SK-N-SH (cell line): ENCODE measurements at regions not wholly inside any gene's neighbourhood (a gene's known extent, or its start where the extent isn't known, plus 50 kb on each side); places are given as distances from the start of the nearest gene placed in this dataset.

Experiments
- EZH2phosphoT487 ChIP-seq: fragments of 200-600 bp; sonication (generic); IDR thresholded peaks from 2 replicates; pipeline ENCODE4 v1.6.1; 2017; ENCODE audit warnings: low read depth, mixed run types, mild to moderate bottlenecking, antibody characterized with exemption, moderate library complexity, borderline replicate concordance
- FOSL2 ChIP-seq: IDR thresholded peaks from 2 replicates; pipeline ENCODE4 v1.4.0; 2012; ENCODE audit warnings: low read depth, mild to moderate bottlenecking, moderate library complexity, borderline replicate concordance
- POLR2AphosphoS5 ChIP-seq: IDR thresholded peaks from 2 replicates; pipeline ENCODE4 v1.6.1; 2012; ENCODE audit warnings: low read depth, low read length
- RCOR1 ChIP-seq: fragments of 150-350 bp; IDR thresholded peaks from 2 replicates; pipeline ENCODE4 v1.6.1; 2017; ENCODE audit warnings: antibody characterized with exemption, low read length
- SIN3A ChIP-seq: IDR thresholded peaks from 2 replicates; pipeline ENCODE4 v1.6.1; 2012; ENCODE audit warnings: low read depth, mild to moderate bottlenecking, low read length, moderate library complexity, borderline replicate concordance
- TEAD4 ChIP-seq: IDR thresholded peaks from 2 replicates; pipeline ENCODE4 v1.4.0; 2012; ENCODE audit warnings: mild to moderate bottlenecking, borderline replicate concordance; ENCODE audit not compliant: insufficient read depth
- TF ChIP-seq, protein P1 (sequence below): fragments of 200-600 bp; sonication (generic); IDR thresholded peaks from 2 replicates; pipeline ENCODE4 v1.6.1; 2017; ENCODE audit warnings: antibody characterized with exemption, mild to moderate bottlenecking, moderate library complexity
- TF ChIP-seq, protein P2 (sequence below): IDR thresholded peaks from 2 replicates; pipeline ENCODE4 v1.4.0; 2012; ENCODE audit warnings: low read depth
- TF ChIP-seq, protein P3 (sequence below): IDR thresholded peaks from 2 replicates; pipeline ENCODE4 v1.6.1; 2012; ENCODE audit warnings: mild to moderate bottlenecking, low read depth, low read length, moderate library complexity

DNA sequence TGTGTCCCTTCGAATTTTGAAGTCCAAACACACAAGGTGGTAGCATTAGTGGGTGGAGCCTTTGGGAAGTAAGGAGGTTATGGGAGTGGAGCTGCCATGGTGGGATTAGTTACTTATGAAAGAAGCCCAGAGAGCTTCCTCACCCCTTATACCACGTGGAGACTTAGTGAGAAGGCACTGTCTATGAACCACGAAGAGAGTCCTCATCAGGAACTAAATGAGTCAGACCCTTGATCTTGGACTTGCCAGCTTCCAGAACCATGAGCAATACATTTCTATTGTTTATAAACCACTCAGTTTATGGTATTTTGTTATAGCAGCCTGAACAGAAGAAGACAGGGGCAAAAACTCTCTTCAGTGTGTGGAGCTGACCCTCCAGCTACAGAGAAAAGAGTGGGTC, 259.3 kb upstream of the AJAP1 start:
- TF ChIP-seq POLR2AphosphoS5, result no peak
- TF ChIP-seq FOSL2, result no peak
- TF ChIP-seq EZH2phosphoT487, result no peak
- TF ChIP-seq, protein P1, sequence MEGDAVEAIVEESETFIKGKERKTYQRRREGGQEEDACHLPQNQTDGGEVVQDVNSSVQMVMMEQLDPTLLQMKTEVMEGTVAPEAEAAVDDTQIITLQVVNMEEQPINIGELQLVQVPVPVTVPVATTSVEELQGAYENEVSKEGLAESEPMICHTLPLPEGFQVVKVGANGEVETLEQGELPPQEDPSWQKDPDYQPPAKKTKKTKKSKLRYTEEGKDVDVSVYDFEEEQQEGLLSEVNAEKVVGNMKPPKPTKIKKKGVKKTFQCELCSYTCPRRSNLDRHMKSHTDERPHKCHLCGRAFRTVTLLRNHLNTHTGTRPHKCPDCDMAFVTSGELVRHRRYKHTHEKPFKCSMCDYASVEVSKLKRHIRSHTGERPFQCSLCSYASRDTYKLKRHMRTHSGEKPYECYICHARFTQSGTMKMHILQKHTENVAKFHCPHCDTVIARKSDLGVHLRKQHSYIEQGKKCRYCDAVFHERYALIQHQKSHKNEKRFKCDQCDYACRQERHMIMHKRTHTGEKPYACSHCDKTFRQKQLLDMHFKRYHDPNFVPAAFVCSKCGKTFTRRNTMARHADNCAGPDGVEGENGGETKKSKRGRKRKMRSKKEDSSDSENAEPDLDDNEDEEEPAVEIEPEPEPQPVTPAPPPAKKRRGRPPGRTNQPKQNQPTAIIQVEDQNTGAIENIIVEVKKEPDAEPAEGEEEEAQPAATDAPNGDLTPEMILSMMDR, result no peak
- TF ChIP-seq, protein P2, sequence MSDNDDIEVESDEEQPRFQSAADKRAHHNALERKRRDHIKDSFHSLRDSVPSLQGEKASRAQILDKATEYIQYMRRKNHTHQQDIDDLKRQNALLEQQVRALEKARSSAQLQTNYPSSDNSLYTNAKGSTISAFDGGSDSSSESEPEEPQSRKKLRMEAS, result no peak
- TF ChIP-seq, protein P3, sequence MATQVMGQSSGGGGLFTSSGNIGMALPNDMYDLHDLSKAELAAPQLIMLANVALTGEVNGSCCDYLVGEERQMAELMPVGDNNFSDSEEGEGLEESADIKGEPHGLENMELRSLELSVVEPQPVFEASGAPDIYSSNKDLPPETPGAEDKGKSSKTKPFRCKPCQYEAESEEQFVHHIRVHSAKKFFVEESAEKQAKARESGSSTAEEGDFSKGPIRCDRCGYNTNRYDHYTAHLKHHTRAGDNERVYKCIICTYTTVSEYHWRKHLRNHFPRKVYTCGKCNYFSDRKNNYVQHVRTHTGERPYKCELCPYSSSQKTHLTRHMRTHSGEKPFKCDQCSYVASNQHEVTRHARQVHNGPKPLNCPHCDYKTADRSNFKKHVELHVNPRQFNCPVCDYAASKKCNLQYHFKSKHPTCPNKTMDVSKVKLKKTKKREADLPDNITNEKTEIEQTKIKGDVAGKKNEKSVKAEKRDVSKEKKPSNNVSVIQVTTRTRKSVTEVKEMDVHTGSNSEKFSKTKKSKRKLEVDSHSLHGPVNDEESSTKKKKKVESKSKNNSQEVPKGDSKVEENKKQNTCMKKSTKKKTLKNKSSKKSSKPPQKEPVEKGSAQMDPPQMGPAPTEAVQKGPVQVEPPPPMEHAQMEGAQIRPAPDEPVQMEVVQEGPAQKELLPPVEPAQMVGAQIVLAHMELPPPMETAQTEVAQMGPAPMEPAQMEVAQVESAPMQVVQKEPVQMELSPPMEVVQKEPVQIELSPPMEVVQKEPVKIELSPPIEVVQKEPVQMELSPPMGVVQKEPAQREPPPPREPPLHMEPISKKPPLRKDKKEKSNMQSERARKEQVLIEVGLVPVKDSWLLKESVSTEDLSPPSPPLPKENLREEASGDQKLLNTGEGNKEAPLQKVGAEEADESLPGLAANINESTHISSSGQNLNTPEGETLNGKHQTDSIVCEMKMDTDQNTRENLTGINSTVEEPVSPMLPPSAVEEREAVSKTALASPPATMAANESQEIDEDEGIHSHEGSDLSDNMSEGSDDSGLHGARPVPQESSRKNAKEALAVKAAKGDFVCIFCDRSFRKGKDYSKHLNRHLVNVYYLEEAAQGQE, result no peak
- no peak for TF ChIP-seq SIN3A
- no peak for TF ChIP-seq RCOR1
- no peak for TF ChIP-seq TEAD4
